ENCODE measurements at regions not wholly inside any gene's neighbourhood (a gene's known extent, or its start where the extent isn't known, plus 50 kb on each side); places are given as distances from the start of the nearest gene placed in this dataset.

DNA sequence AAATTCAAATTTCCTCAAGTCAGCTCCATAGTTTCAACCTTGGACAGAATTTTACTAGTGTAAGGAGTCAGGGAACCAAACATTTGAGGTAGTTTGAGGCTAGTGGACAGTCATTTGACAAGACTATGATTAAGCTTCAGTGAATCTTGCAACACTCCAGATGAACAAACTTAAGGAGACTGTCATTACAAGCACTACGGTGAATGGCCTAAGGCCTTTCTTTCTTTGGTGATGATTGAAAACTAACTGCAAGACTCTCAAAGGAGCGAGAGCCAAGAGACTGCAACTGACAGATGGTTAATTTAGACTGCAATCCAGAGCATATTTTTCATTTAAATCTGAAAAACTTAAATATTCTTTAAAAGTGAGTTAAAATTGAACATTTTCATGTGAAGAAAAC, 272.3 kb upstream of the NECTIN3 start:
- Mint-ChIP-seq H3K4me1 (no peaks in the 10 kb centered on the region), H3K4me3 (no peak overlapping the region), H3K27ac (ENCODE audit: low read depth) (no peak overlapping the region), H3K27me3 (no peaks in the 10 kb centered on the region), H3K36me3 (ENCODE audit: insufficient read depth) (no peaks in the 10 kb centered on the region), H3K9me3 (no peaks in the 10 kb centered on the region)
- no peak for DNase-seq (ENCODE audit: low spot score in 2 of 2)
- ATAC-seq (replicated peaks; ENCODE audit: extremely low read depth, poor library complexity, severe bottlenecking) = no peak

DNA sequence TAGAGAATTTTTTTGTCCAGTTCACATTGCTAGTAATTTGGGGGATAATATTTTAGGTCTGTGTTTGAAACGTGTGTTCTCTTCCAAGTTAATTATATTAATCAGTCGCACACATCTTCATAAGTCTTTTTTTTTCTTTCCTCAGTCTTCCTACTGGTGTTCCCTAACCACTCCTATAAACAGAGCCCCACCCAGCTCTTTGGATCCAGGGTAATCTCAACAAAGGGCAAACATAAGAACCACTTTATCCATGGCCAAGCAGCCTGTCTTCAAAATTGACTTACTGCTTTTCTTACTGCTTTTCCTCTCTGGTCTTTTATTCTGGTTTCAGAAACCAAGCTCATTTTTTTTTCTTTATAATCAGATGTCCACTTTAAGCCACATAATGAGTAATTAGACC, 266.8 kb upstream of the NECTIN3 start:
- ATAC-seq (replicated peaks; ENCODE audit: extremely low read depth, poor library complexity, severe bottlenecking) (no peak), DNase-seq (ENCODE audit: low spot score in 2 of 2) (no peak)
- H3K4me3 Mint-ChIP-seq = no peak overlapping the region
- H3K4me1 Mint-ChIP-seq = no peaks in the 10 kb centered on the region
- no peak overlapping the region for H3K27ac Mint-ChIP-seq (ENCODE audit: low read depth)
- peaks cover 9% of the 10 kb centered on the region for H3K27me3 Mint-ChIP-seq
- no peaks in the 10 kb centered on the region for H3K9me3 Mint-ChIP-seq
- no peaks in the 10 kb centered on the region for H3K36me3 Mint-ChIP-seq (ENCODE audit: insufficient read depth)

DNA sequence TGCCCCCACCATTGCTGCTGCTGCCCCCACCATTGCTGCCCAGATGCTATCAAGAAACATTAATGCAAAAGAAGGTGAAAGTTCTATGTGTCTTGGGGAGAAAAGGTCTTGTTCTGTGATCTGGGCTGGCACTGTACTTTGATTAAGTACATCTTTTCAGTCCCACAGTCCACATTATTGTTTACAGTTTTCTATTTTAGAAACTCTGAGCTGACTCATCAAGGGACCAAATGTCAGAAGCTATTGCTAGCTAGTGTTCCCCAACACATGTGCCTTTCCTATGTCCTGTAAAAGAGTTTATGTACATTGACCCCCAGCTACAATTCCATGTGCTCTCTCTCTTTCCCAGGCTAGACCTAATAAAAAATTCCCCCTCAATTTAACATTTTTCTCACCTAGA, 264.7 kb upstream of the NECTIN3 start:
- DNase-seq (ENCODE audit: low spot score in 2 of 2) (no peak), ATAC-seq (replicated peaks; ENCODE audit: extremely low read depth, poor library complexity, severe bottlenecking) (no peak)
- H3K27ac Mint-ChIP-seq (ENCODE audit: low read depth) = no peak overlapping the region
- no peak overlapping the region for H3K4me3 Mint-ChIP-seq
- H3K4me1 Mint-ChIP-seq = no peaks in the 10 kb centered on the region
- H3K36me3 Mint-ChIP-seq (ENCODE audit: insufficient read depth) = no peaks in the 10 kb centered on the region
- peaks cover 16% of the 10 kb centered on the region for H3K27me3 Mint-ChIP-seq
- H3K9me3 Mint-ChIP-seq = no peaks in the 10 kb centered on the region

DNA sequence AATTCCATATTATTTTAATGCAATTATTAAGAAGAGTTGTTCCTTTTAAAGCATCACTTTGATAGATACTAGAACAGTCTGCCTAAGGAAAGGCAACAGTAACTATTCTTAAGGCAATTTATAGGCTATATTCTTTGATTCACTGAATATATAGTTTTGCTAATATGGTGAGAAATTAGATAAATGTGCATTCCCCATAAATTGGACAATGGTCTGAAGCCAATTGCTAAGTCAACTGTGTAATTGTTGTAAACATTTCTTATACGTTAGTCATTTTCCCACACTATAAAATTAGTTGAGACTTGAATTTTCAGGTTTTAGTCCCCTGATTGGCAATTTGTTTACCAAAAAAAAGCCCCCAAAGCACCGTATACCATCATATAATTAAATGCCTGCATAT, 263.0 kb upstream of the NECTIN3 start:
- no peaks in the 10 kb centered on the region for H3K36me3 Mint-ChIP-seq (ENCODE audit: insufficient read depth)
- DNase-seq (ENCODE audit: low spot score in 2 of 2) (no peak), ATAC-seq (replicated peaks; ENCODE audit: extremely low read depth, poor library complexity, severe bottlenecking) (no peak)
- no peak overlapping the region for H3K4me3 Mint-ChIP-seq
- no peaks in the 10 kb centered on the region for H3K9me3 Mint-ChIP-seq
- peaks cover 16% of the 10 kb centered on the region for H3K27me3 Mint-ChIP-seq
- H3K27ac Mint-ChIP-seq (ENCODE audit: low read depth) = no peak overlapping the region
- no peaks in the 10 kb centered on the region for H3K4me1 Mint-ChIP-seq

DNA sequence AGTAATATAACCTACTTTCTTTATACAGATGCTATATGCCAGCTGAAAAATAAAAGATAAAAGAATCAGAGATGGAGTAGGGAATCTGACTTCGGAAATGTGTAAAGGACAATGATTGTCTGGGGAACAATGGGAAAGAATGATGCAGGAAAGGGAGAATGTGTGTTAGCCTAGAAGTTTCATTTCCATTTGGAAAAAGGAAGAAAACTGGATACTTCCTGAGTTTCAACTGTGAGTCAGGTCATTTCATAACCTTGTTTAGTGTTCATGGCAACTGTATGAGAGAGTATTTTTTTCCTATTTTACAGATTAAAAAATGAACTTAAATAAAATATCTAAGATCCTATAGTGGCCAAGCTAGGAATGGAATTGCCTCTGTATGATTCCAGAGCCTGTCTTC, 261.3 kb upstream of the NECTIN3 start:
- no peak overlapping the region for H3K4me3 Mint-ChIP-seq

DNA sequence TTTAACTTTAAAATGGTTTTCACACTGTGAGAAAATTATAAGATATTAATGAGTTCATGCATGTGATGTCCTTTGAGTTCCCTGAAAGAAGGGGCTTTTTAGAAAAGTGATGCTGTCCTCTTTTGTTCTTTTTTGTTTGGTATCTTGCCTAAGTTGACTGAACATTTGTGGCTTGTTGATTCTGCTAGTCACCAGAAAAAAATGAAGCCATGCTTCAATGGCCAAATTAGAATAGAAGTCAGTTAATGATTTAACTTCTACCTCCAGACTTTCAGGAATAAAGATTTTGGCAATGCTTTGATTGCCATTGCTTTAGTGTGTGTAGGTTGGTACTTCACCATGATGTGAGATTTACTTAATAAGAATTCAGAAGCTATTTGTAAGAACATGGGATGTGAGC, 260.6 kb upstream of the NECTIN3 start:
- H3K4me3 Mint-ChIP-seq = no peak overlapping the region
- H3K9me3 Mint-ChIP-seq = no peaks in the 10 kb centered on the region
- H3K4me1 Mint-ChIP-seq = peaks cover 9% of the 10 kb centered on the region
- ATAC-seq (replicated peaks; ENCODE audit: extremely low read depth, poor library complexity, severe bottlenecking) (no peak), DNase-seq (ENCODE audit: low spot score in 2 of 2) (no peak)
- no peak overlapping the region for H3K27ac Mint-ChIP-seq (ENCODE audit: low read depth)
- peaks cover 16% of the 10 kb centered on the region for H3K27me3 Mint-ChIP-seq
- no peaks in the 10 kb centered on the region for H3K36me3 Mint-ChIP-seq (ENCODE audit: insufficient read depth)

More for the DNA sequence above, 261.3 kb upstream of the NECTIN3 start:
- Mint-ChIP-seq H3K4me1 (peaks cover 9% of the 10 kb centered on the region), H3K36me3 (ENCODE audit: insufficient read depth) (no peaks in the 10 kb centered on the region), H3K27ac (ENCODE audit: low read depth) (no peak overlapping the region), H3K9me3 (no peaks in the 10 kb centered on the region), H3K27me3 (peaks cover 16% of the 10 kb centered on the region)
- DNase-seq (ENCODE audit: low spot score in 2 of 2) (no peak), ATAC-seq (replicated peaks; ENCODE audit: extremely low read depth, poor library complexity, severe bottlenecking) (no peak)

DNA sequence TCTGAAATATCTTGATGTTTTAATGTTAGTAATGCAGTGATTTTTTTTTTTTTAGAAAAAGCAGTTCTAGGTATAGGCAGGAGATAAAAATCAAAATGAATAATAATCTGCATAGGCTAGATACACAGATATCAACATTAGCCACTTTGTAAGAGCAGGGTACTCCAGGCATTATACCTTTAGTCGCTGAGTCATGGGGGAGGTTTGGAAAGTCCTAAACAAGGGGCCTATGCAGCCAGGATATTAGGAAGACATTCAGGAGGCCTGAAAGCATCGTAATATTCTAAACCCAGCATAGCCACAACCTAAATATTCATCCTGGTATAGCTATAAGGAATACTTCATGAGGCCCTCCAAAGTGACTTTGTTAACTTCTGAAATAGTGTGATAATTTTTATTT, 258.1 kb upstream of the NECTIN3 start:
- H3K4me3 Mint-ChIP-seq = no peak overlapping the region
- DNase-seq (ENCODE audit: low spot score in 2 of 2) = no peak
- no peaks in the 10 kb centered on the region for H3K9me3 Mint-ChIP-seq
- peaks cover 9% of the 10 kb centered on the region for H3K4me1 Mint-ChIP-seq
- peaks cover 14% of the 10 kb centered on the region for H3K27me3 Mint-ChIP-seq
- no peaks in the 10 kb centered on the region for H3K36me3 Mint-ChIP-seq (ENCODE audit: insufficient read depth)
- H3K27ac Mint-ChIP-seq (ENCODE audit: low read depth) = no peak overlapping the region
- ATAC-seq (replicated peaks; ENCODE audit: extremely low read depth, poor library complexity, severe bottlenecking) = no peak

DNA sequence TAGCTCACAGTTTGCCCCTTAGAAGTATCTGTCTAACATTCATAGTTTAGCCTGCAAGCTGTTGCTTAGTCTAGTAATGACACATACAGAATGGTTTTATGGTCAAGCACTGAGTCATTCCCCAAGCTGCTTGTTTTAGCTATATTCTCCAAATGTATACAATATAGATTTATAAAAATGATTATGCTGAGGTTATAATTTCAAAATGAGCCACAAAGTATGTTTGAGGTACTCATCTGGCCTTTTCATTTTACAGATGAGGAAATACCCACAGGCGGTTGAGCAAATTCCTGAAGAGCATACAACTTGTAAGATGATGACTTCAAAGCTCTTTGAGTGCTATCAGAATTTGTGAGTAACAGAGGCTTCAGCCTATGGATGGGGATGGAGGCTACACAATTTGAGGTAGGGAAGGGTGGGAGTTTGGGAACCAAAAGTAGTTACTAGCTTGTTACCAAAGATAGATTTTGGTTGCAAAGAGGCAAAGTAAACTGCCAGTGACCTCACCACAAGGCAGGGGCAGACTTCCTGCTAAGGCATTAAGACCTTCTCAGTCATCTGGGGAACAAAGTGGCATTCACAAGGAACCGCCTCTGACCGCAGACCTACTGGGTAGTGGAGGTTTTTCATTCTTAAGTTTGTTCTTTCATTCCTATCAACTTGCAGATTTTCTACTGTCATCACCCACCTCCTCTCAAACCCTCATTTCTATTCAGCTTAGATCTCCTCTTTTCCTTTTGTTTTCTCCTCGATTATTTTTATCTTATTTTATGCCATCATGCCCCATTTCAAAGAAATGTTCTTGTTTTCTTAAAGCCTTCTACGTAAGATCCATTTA, 257.2 kb upstream of the NECTIN3 start:
- ATAC-seq (replicated peaks; ENCODE audit: extremely low read depth, poor library complexity, severe bottlenecking) = peak; percentile 69
- Mint-ChIP-seq H3K4me3 (no peak overlapping the region), H3K4me1 (peaks cover 9% of the 10 kb centered on the region), H3K27me3 (peaks cover 14% of the 10 kb centered on the region), H3K36me3 (ENCODE audit: insufficient read depth) (no peaks in the 10 kb centered on the region), H3K27ac (ENCODE audit: low read depth) (no peak overlapping the region), H3K9me3 (no peaks in the 10 kb centered on the region)
- DNase-seq (ENCODE audit: low spot score in 2 of 2) = no peak

DNA sequence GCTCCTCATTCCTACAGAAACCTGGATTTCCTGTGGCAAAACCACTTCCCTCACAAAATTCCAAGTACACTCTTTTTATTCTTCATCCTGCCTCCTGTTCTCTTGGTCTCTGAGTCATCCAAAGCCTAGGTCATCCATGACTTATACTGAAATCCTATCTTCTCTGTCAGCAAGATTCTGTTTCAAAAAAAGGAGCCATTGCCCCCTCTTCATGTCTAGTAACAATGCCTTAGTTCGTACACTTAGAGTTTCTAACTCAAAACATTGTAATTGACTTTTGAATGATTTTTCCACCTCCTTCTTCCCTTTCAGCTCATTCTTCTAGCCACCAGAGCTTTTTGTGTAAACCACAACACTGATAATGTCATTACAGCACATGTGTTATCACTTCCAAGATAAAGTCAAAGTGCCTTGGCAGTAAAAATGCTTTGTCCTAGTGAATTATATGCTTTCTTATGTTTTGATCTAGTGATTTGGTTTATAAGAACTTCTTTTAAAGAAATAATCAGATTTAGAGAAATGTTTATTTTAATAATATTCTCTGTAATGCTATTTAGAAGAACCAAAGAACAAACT, 256.5 kb upstream of the NECTIN3 start:
- no peak for DNase-seq (ENCODE audit: low spot score in 2 of 2)
- no peak for ATAC-seq (replicated peaks; ENCODE audit: extremely low read depth, poor library complexity, severe bottlenecking)
- H3K27me3 Mint-ChIP-seq = peaks cover 11% of the 10 kb centered on the region
- H3K4me1 Mint-ChIP-seq = peaks cover 9% of the 10 kb centered on the region
- no peak overlapping the region for H3K27ac Mint-ChIP-seq (ENCODE audit: low read depth)
- no peak overlapping the region for H3K4me3 Mint-ChIP-seq
- no peaks in the 10 kb centered on the region for H3K36me3 Mint-ChIP-seq (ENCODE audit: insufficient read depth)
- H3K9me3 Mint-ChIP-seq = no peaks in the 10 kb centered on the region

DNA sequence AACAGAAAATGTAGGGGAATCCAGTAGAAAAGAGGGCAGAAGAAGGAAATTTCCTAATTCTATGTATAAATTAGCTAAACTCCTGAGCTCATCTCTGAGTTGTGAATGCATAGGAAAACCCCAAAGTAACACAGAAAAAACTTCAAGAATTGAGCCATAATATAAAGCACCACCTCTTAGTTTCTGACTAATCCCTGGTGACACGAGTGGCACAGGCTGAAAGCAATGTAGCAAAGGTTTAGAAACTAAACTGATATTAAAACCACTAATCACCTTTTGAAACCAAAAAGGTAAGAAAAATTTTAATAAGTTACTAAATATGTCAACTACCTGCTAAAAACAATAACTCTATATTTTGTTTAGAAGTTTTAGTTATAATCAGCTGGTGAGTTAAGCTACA, 255.6 kb upstream of the NECTIN3 start:
- Mint-ChIP-seq H3K27ac (ENCODE audit: low read depth) (no peak overlapping the region), H3K4me3 (no peak overlapping the region), H3K9me3 (no peaks in the 10 kb centered on the region), H3K4me1 (peaks cover 9% of the 10 kb centered on the region), H3K36me3 (ENCODE audit: insufficient read depth) (no peaks in the 10 kb centered on the region), H3K27me3 (peaks cover 6% of the 10 kb centered on the region)
- no peak for ATAC-seq (replicated peaks; ENCODE audit: extremely low read depth, poor library complexity, severe bottlenecking)
- DNase-seq (ENCODE audit: low spot score in 2 of 2) = no peak

DNA sequence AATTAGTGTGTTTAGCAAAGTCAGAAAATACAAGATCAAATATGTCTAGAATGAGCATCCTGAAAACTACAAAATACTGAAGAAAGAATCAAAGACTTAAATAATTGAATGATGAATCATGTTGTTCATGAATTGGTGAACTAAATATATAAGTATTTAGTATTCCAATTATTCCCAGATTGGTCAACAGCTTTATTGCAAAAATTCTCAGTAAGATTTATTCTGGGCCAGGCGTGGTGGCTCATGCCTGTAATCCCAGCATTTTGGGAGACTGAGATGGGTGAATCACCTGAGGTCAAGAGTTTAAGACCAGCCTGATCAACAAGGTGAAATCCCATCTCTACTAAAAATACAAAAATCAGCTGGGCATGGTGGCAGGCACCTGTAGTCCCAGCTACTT, 250.0 kb upstream of the NECTIN3 start:
- DNase-seq (ENCODE audit: low spot score in 2 of 2) (no peak), ATAC-seq (replicated peaks; ENCODE audit: extremely low read depth, poor library complexity, severe bottlenecking) (no peak)
- no peak overlapping the region for H3K4me3 Mint-ChIP-seq
- H3K4me1 Mint-ChIP-seq = no peaks in the 10 kb centered on the region
- peaks cover 6% of the 10 kb centered on the region for H3K27me3 Mint-ChIP-seq
- no peaks in the 10 kb centered on the region for H3K9me3 Mint-ChIP-seq
- H3K27ac Mint-ChIP-seq (ENCODE audit: low read depth) = no peak overlapping the region
- H3K36me3 Mint-ChIP-seq (ENCODE audit: insufficient read depth) = no peaks in the 10 kb centered on the region

DNA sequence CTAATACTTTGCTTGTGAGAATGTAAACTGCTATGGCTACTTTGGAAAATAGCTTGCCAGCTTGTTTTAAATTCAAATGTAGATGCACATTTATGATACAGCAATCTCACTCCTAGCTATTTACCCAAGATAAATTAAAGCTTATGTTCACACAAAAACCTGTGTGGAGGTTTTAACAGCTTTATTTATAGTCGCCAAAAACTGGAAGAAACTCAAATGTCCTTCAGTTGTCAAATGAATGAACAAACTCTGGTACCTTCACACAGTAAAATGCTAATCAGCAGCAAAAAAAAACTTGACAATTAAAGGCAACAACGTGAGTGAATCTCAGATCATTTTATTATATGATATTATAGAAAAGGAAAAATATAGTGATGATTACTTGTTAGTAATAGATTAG, 248.6 kb upstream of the NECTIN3 start:
- no peaks in the 10 kb centered on the region for H3K9me3 Mint-ChIP-seq
- ATAC-seq (replicated peaks; ENCODE audit: extremely low read depth, poor library complexity, severe bottlenecking) = no peak
- H3K4me3 Mint-ChIP-seq = no peak overlapping the region
- no peaks in the 10 kb centered on the region for H3K4me1 Mint-ChIP-seq
- DNase-seq (ENCODE audit: low spot score in 2 of 2) = no peak
- no peak overlapping the region for H3K27ac Mint-ChIP-seq (ENCODE audit: low read depth)
- peaks cover under 1% of the 10 kb centered on the region for H3K27me3 Mint-ChIP-seq
- H3K36me3 Mint-ChIP-seq (ENCODE audit: insufficient read depth) = no peaks in the 10 kb centered on the region

DNA sequence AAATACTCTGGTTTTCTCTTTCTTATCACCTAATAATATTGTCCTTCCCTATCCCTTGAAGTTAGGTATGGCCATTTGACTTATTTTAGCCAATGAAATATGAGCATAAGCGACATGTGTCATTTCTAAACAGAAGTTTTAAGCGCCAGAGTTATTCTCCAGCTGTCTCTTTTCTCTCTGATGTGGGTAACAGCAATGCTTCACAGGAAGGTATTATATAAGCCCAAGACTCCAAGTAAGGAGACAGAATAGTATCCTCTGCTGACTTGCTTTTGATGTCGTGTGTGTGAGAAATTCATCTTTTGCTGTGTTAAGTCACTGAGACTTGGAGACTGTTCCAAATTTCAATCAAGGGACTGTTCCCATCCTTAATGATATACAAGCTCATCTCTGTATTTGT, 224.6 kb upstream of the NECTIN3 start:
- no peak overlapping the region for H3K27ac Mint-ChIP-seq (ENCODE audit: low read depth)
- no peak for DNase-seq (ENCODE audit: low spot score in 2 of 2)
- H3K27me3 Mint-ChIP-seq = no peaks in the 10 kb centered on the region
- H3K4me1 Mint-ChIP-seq = no peaks in the 10 kb centered on the region
- H3K36me3 Mint-ChIP-seq (ENCODE audit: insufficient read depth) = peaks cover 2% of the 10 kb centered on the region
- H3K9me3 Mint-ChIP-seq = no peaks in the 10 kb centered on the region
- no peak for ATAC-seq (replicated peaks; ENCODE audit: extremely low read depth, poor library complexity, severe bottlenecking)
- no peak overlapping the region for H3K4me3 Mint-ChIP-seq

Data from central memory CD8-positive, alpha-beta T cell (primary cell).